ENCODE measurements at regions not wholly inside any gene's neighbourhood (a gene's known extent, or its start where the extent isn't known, plus 50 kb on each side); places are given as distances from the start of the nearest gene placed in this dataset.
"Not testable (repeated sequence)": the region's sequence is repeated elsewhere in the genome, so short reads cannot be mapped to it uniquely, and the experiment has no call there.

DNA sequence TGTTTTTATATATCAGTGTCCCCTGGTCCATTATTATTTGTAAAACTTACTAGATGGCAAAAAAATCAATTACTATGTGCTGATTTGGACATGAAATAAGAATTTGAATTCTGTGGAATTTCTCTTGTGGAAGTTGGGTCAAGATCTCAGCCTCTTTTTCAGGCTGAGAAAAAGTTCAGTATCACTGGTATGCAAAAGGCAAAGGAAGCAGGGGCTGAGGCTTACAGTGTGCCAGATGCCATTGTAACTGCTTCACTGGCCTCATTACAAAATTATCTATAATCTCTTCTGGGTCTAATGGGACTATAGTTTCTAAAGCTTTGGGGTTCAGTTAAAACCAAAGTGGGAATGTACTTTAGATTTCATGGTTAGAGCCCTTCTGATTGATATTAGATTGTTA, 125.9 kb upstream of the SLC7A14 start:
- DNase-seq (ENCODE audit: low read depth): no peak

GRCh38 chr3:170709046-170709445, 123.2 kb upstream of the SLC7A14 start:
- DNase-seq (ENCODE audit: low read depth): peak; percentile 67

- DNase-seq (ENCODE audit: low read depth): no peak
Observed at GRCh38 chr3:170707899-170708298, 122.0 kb upstream of the SLC7A14 start.

DNA sequence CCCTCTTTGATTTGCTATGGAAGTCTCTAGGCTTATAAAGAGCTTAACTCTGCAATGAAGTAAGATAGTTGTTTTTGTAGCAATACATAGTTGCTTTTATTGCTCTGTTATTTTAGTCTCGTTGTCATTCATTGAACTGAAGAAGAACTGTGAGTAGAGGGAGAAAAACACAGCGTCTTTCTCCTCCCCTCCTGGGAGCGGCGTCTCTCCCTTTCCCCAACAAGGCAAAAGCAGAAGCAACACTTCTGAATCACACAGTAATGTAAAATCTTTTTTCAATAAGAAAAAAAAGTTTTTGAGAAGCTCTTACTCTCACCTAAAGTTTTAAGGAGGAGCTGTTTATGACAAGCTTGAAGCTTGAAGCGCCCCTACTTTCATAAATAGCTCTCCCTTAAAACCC, 119.3 kb upstream of the SLC7A14 start:
- DNase-seq (ENCODE audit: low read depth): no peak

GRCh38 chr3:170703121-170703588, 117.3 kb upstream of the SLC7A14 start:
- peak; percentile 90 for DNase-seq (ENCODE audit: low read depth)

GRCh38 chr3:170701696-170702678, 116.1 kb upstream of the SLC7A14 start:
- DNase-seq (ENCODE audit: low read depth): no peak

GRCh38 chr3:170700054-170700404, 114.2 kb upstream of the SLC7A14 start:
- no peak for DNase-seq (ENCODE audit: low read depth)

GRCh38 chr3:170699158-170700053, 113.5 kb upstream of the SLC7A14 start:
- peak; percentile 42 for DNase-seq (ENCODE audit: low read depth)

GRCh38 chr3:170697908-170698307, 112.0 kb upstream of the SLC7A14 start:
- DNase-seq (ENCODE audit: low read depth): no peak

DNA sequence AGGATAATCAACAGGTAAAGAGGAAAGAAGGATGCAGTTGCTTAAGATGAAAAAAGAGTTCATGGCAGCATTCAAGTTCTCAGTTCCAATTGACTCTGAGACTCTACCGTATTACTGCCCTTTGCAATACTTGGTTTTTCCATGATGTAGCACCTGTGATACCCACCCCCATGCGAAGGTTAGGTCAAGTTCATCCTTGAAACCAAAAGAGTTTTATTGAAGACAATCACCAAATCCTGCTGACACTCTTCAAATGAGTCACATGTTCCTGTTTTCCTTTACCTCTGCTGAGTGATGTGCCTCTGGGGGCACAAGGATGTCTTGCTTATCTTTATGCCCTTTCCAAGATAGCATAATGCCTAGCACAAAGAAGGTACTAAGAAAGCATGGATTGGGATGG, 111.3 kb upstream of the SLC7A14 start:
- DNase-seq (ENCODE audit: low read depth): no peak

DNA sequence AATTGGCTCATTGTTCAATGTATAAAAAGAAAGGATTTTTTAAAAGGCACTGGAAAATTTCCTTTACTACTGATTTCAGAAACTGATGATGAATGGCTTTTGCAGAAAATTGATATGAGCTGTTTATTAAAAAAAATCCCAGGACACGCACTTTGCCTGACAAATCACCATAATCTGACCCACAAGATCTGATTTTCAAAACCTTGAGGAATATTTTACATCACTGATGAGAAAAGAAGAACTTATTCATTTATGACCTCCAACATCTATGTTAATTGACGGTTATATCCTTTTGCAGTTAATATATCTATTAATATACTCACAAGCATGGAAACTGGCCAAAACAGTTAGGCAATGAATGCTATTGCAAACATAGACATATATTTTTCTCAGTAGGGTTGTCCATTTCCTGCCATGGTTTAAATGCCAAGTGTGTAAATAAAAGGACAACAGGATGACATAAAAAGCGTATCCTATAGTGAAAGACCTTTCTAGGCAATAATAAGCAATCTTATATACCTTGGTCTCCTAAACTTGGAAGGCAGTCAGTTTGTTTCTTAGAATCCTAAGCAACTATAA, 109.7 kb upstream of the SLC7A14 start:
- no peak for DNase-seq (ENCODE audit: low read depth)

- DNase-seq (ENCODE audit: low read depth): peak; percentile 75
Observed at GRCh38 chr3:170692720-170693119, 106.8 kb upstream of the SLC7A14 start.

GRCh38 chr3:170690661-170690981, 104.7 kb upstream of the SLC7A14 start:
- DNase-seq (ENCODE audit: low read depth): no peak

DNA sequence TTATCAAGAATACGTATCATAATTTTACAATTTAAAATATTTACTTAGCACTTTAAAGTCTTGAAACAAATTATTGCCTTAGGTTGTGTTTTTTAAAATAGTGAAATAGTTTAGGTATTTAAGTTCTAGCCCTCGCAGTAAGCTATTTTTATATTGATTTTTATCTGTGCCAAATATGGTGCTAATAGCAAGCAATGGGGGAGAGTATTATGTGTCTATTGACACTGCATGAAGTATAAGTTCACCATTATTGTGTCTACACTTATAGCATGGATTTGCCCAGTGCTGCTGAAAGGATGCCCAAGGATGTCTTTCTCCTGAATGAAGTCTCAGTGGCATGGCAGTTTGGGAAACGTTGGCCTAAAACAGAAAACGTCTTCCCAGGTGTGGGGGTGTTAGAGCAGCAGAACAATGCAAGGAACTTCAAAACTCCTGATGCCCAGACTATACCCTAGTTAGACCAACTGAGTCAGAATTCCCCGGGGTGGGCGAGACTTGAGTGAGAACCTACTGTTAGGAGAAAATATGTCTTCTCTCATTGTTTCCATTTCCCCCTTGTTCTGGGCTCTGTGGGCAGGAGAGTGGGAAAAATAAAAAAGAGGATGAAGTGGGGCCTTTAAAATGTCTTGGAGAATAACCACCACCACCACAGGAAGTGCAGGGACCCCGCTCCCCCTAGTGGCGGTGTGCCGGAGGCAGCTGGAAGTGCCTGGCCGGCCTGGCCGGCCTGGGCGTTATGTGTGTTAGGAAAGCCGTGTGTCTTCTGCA, 104.2 kb upstream of the SLC7A14 start:
- DNase-seq (ENCODE audit: low read depth): peak; percentile 59

DNA sequence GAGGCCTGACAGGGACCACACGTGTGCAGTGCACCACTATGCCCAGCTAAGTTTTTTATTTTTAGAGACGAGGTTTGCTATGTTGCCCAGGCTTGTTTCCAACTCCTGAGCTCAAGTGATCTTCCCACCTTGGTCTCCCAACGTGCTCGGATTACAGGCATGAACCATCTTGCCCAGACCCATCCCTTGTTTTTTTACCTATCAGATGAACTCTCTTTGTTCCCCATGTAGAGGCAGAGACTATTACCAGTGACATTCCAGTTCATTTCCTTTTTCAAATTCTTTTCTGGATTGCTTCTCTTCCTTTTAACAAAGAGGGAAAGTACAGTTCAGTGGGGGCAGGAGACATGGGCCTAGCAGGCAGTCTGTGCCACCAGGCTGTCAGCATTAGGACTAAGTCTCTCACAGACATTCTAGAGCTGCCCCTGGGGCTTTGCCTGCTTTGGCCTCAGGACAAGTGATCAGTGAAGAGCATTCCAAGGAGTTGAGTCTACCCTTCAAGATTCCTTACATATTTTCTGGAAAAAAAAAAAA, 103.5 kb upstream of the SLC7A14 start:
- peak; percentile 96 for DNase-seq (ENCODE audit: low read depth)

- DNase-seq (ENCODE audit: low read depth): not testable (repeated sequence)
Observed at GRCh38 chr3:170688222-170688621, 102.3 kb upstream of the SLC7A14 start.

GRCh38 chr3:170680593-170680992, 94.7 kb upstream of the SLC7A14 start:
- DNase-seq (ENCODE audit: low read depth): no peak

- DNase-seq (ENCODE audit: low read depth): no peak
Observed at GRCh38 chr3:170679190-170679589, 93.3 kb upstream of the SLC7A14 start.

DNA sequence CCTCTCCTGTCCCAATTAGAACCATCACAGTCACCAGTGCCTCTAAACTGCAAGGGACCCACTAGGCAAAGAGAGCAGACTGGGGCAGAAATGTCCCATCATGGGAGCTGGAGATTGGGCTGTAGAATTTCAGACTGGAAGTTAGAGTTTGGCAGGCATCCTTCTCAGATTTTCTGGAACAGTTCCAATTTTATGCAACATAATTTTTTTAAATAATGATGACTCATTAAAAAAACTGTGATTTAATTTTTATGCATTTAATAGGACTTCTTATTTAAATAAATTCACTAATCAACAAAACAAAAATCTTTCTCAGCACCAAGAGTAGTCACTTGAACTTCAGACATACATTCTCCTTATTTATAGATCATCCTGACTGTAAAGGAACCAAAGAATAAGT, 84.6 kb upstream of the SLC7A14 start:
- no peak for DNase-seq (ENCODE audit: low read depth)

GRCh38 chr3:170662986-170663385, 77.1 kb upstream of the SLC7A14 start:
- DNase-seq (ENCODE audit: low read depth): not testable (repeated sequence)

GRCh38 chr3:170660139-170660538, 74.3 kb upstream of the SLC7A14 start:
- no peak for DNase-seq (ENCODE audit: low read depth)

All from HT1080 (cell line).